Heart left ventricle (tissue), 16 donors: ENCODE measurements at regions not wholly inside any gene's neighbourhood (a gene's known extent, or its start where the extent isn't known, plus 50 kb on each side); places are given as distances from the start of the nearest gene placed in this dataset.
"Not testable (repeated sequence)": the region's sequence is repeated elsewhere in the genome, so short reads cannot be mapped to it uniquely, and the experiment has no call there.

ENCODE experiments used
- ATAC-seq, 4 donors: fragments of 200-7000 bp; cut with Tn5 transposase; one replicate each; pipeline ENCODE4 v1.9.1; 2020 to 2022; ENCODE audit warnings: moderate library complexity in 4 of 4, mild to moderate bottlenecking in 3 of 4, moderate number of reproducible peaks in 1 of 4
- DNase-seq, 5 donors: peaks; one replicate each; pipeline ENCODE4 v3.0.0-alpha.2; 2020
- H3K27ac ChIP-seq, 12 donors: fragments of 200-600 bp; sonication (generic) in 4 of 12; one replicate each; pipeline versions ENCODE4 v1.5.0 to v1.8.0; 2016 to 2022; ENCODE audit warnings: mild to moderate bottlenecking in 2 of 12
- H3K27me3 ChIP-seq, 9 donors: fragments of 200-600 bp; sonication (generic) in 2 of 9; one replicate each; pipeline versions ENCODE4 v1.5.1 to v1.8.0; 2016 to 2022; ENCODE audit warnings: mild to moderate bottlenecking in 3 of 9
- H3K36me3 ChIP-seq, 9 donors: fragments of 200-600 bp; sonication (generic) in 2 of 9; one replicate each; pipeline versions ENCODE4 v1.5.0 to v1.8.0; 2018 to 2022; ENCODE audit warnings: mild to moderate bottlenecking in 2 of 9
- H3K4me1 ChIP-seq, 12 donors: fragments of 200-600 bp; sonication (generic) in 4 of 12; one replicate each; pipeline versions ENCODE4 v1.5.0 to v1.8.0; 2016 to 2022; ENCODE audit warnings: mild to moderate bottlenecking in 3 of 12
- H3K4me3 ChIP-seq, 12 donors: fragments of 200-600 bp; sonication (generic) in 4 of 12; one replicate each; pipeline versions ENCODE4 v1.5.0 to v1.8.0; 2017 to 2022; ENCODE audit warnings: mild to moderate bottlenecking in 9 of 12, moderate library complexity in 4 of 12
- H3K9me3 ChIP-seq, 12 donors: fragments of 200-600 bp; sonication (generic) in 4 of 12; one replicate each; pipeline versions ENCODE4 v1.5.0 to v1.8.0; 2016 to 2022; ENCODE audit warnings: mild to moderate bottlenecking in 1 of 12
- CTCF ChIP-seq, 12 donors: fragments of 200-600 bp; sonication (generic) in 4 of 12; IDR thresholded peaks; one replicate each; pipeline versions ENCODE4 v1.5.0 to v1.8.0; 2018 to 2022; ENCODE audit warnings: antibody characterized with exemption in 12 of 12, mild to moderate bottlenecking in 5 of 12
- POLR2A ChIP-seq, 2 donors: fragments of 450-650 bp; IDR thresholded peaks; one replicate each; pipeline ENCODE4 v1.6.1; 2017; ENCODE audit warnings: antibody characterized with exemption in 2 of 2, mild to moderate bottlenecking in 2 of 2, moderate library complexity in 2 of 2
- WGBS, 4 donors: extraction: QIAGEN DNeasy Blood & Tissue Kit in 2 of 4; methylation state at CpG; one replicate each; pipeline versions ENCODE4 v1.1.5 to v1.1.7; 2013 to 2018; 5-methylcytosine and 5-hydroxymethylcytosine counted together
- intact Hi-C, 10 donors: fragments of 100-400 bp; cut with DNase I; formaldehyde crosslinking; loops; one replicate each; pipeline versions ENCODE4 v1.11.1 to v1.14.2; 2022
- donor health status: ischemic (EF 13 %, LVEDD 7.1; RV severe dilation, severe dysfunction).
- donor health status: healthy with polysubstance abuse.
- donor health status: DM: no; HTN: yes; CAD: no.
- donor health status: DM: no; HTN: no; CAD: no.
- donor health status: ischemic (EF 25% LVEDD 6.9; RV normal size, moderate dysfunction).
- donor health status: ischemic (EF 25% LVEDD 5.7; RV mildly dilated, moderate dysfunction).
- donor health status: healthy.
- donor health status: DM: yes; HTN: yes; CAD: no.
- donor health status: ischemic (EF 35%, LVEDD 5.7; RV mildly dilated, moderate dysfunction).
- donor health status: nonischemic (EF 11% LVEDD 7.7; RV severe dilation, severe dysfunction).
- donor health status: DM: yes; HTN: yes; CAD: no.
- donor health status: PGD.
- donor health status: ischemic (EF 29% LVEDD 5.4; RV normal size, mild dysfunction).
- donor health status: nonischemic (EF 23%, LVEDD 6.1; RV moderate dilation, normal function).

- TF ChIP-seq POLR2A (IDR thresholded peaks at IDR 0.05) (no peak), CTCF (IDR thresholded peaks at IDR 0.05) (no peak)
- WGBS, 4 donors: 37 to 57% (median 52%) methylated on average over 2 of the region's 2 CpGs
- Histone ChIP-seq H3K27ac (no peak overlapping the region), H3K9me3 (peaks cover 0 to 3% (median 0%) of the 10 kb centered on the region in 12 donors), H3K4me1 (no peaks in the 10 kb centered on the region), H3K36me3 (no peaks in the 10 kb centered on the region), H3K27me3 (no peaks in the 10 kb centered on the region), H3K4me3 (no peak overlapping the region)
- DNase-seq (no peak), ATAC-seq (no peak)
- intact Hi-C loops: no loop called here
Observed at GRCh38 chr5:98320343-98320742, 453.1 kb upstream of the RGMB start.

GRCh38 chr5:98321361-98321760 is 452.1 kb upstream of the RGMB start:
- 71 to 74% (median 72%) methylated on average over 3 of the region's 3 CpGs for WGBS, 4 donors
- ATAC-seq: peak in 1 of 4 donors; percentile 33
- peaks cover 0 to 3% (median 0%) of the 10 kb centered on the region in 12 donors for H3K9me3 ChIP-seq
- H3K4me1 ChIP-seq: no peaks in the 10 kb centered on the region
- H3K27me3 ChIP-seq: no peaks in the 10 kb centered on the region
- no peak overlapping the region for H3K27ac ChIP-seq
- H3K36me3 ChIP-seq: no peaks in the 10 kb centered on the region
- intact Hi-C loops: no loop called here
- DNase-seq: no peak
- TF ChIP-seq POLR2A (IDR thresholded peaks at IDR 0.05) (no peak), CTCF (IDR thresholded peaks at IDR 0.05) (no peak)
- no peak overlapping the region for H3K4me3 ChIP-seq

GRCh38 chr5:98325187-98325586 is 448.3 kb upstream of the RGMB start:
- H3K4me3 ChIP-seq, H3K27me3 ChIP-seq, H3K27ac ChIP-seq, intact Hi-C loops, DNase-seq, H3K4me1 ChIP-seq, H3K36me3 ChIP-seq, H3K9me3 ChIP-seq, ATAC-seq: not testable (repeated sequence)
- WGBS, 4 donors: 39 to 60% (median 53%) methylated on average over 3 of the region's 3 CpGs

- intact Hi-C loops: no loop called here
- DNase-seq (no peak), ATAC-seq (no peak)
- H3K27me3 ChIP-seq: no peaks in the 10 kb centered on the region
- H3K36me3 ChIP-seq: no peaks in the 10 kb centered on the region
- H3K27ac ChIP-seq: no peak overlapping the region
- TF ChIP-seq CTCF (IDR thresholded peaks at IDR 0.05): no peak
- TF ChIP-seq POLR2A (IDR thresholded peaks at IDR 0.05): no peak
- no peaks in the 10 kb centered on the region for H3K4me1 ChIP-seq
- H3K4me3 ChIP-seq: no peak overlapping the region
- peaks cover 0 to 4% (median 0%) of the 10 kb centered on the region in 12 donors for H3K9me3 ChIP-seq
Observed at GRCh38 chr5:98328015-98328414, 445.4 kb upstream of the RGMB start.

GRCh38 chr5:98330871-98331270 is 442.6 kb upstream of the RGMB start:
- TF ChIP-seq POLR2A (IDR thresholded peaks at IDR 0.05) (no peak), CTCF (IDR thresholded peaks at IDR 0.05) (no peak)
- no peak overlapping the region for H3K4me3 ChIP-seq

More at GRCh38 chr5:98330871-98331270, 442.6 kb upstream of the RGMB start:
- ATAC-seq: no peak
- Histone ChIP-seq H3K4me1 (no peaks in the 10 kb centered on the region), H3K27me3 (no peaks in the 10 kb centered on the region), H3K9me3 (peaks cover 0 to 5% (median 0%) of the 10 kb centered on the region in 12 donors), H3K27ac (no peak overlapping the region), H3K36me3 (no peaks in the 10 kb centered on the region)
- WGBS, 4 donors: 31 to 55% (median 40%) methylated on average over 1 of the region's 1 CpG
- intact Hi-C loops: no loop called here
- no peak for DNase-seq
